Spleen (tissue), 11 donors: ENCODE measurements at regions not wholly inside any gene's neighbourhood (a gene's known extent, or its start where the extent isn't known, plus 50 kb on each side); places are given as distances from the start of the nearest gene placed in this dataset.

Experiments
- DNase-seq: peaks from one replicate; pipeline ENCODE4 v3.0.0-alpha.2; 2020
- H3K27ac ChIP-seq, 8 donors: fragments of 200-600 bp; sonication (generic) in 7 of 8; 1 replicate in 4 of 8; 2 replicates in 4 of 8; pipeline versions ENCODE4 v1.5.0 to v1.8.0; 2016 to 2021; ENCODE audit warnings: inconsistent platforms in 4 of 8, mild to moderate bottlenecking in 4 of 8, moderate library complexity in 1 of 8
- H3K27me3 ChIP-seq, 7 donors: fragments of 200-600 bp; sonication (generic) in 6 of 7; replicated peaks in 1 of 7; 1 replicate in 4 of 7; 2 replicates in 3 of 7; pipeline versions ENCODE4 v1.5.0 to v1.8.0; 2016 to 2021; ENCODE audit warnings: inconsistent platforms in 3 of 7, mild to moderate bottlenecking in 1 of 7
- H3K36me3 ChIP-seq, 6 donors: fragments of 200-600 bp; sonication (generic) in 5 of 6; 1 replicate in 4 of 6; 2 replicates in 2 of 6; pipeline versions ENCODE4 v1.5.0 to v1.8.0; 2016 to 2021; ENCODE audit warnings: inconsistent platforms in 2 of 6
- H3K4me1 ChIP-seq, 6 donors: fragments of 200-600 bp; sonication (generic) in 5 of 6; 1 replicate in 3 of 6; 2 replicates in 3 of 6; pipeline versions ENCODE4 v1.5.0 to v1.8.0; 2016 to 2021; ENCODE audit warnings: inconsistent platforms in 3 of 6
- H3K4me3 ChIP-seq, 8 donors: fragments of 200-600 bp; sonication (generic) in 7 of 8; 1 replicate in 4 of 8; 2 replicates in 4 of 8; pipeline versions ENCODE4 v1.5.0 to v1.8.0; 2016 to 2021; ENCODE audit warnings: inconsistent platforms in 4 of 8, mild to moderate bottlenecking in 4 of 8, moderate library complexity in 2 of 8
- H3K9me3 ChIP-seq, 8 donors: fragments of 200-600 bp; sonication (generic) in 7 of 8; 1 replicate in 4 of 8; 2 replicates in 4 of 8; pipeline versions ENCODE4 v1.5.0 to v1.8.0; 2016 to 2021; ENCODE audit warnings: inconsistent platforms in 4 of 8
- CTCF ChIP-seq, 11 experiments: fragments of 200-600 bp in 7 of 11; fragments of 450-650 bp in 4 of 11; sonication (generic) in 4 of 11; IDR thresholded peaks in 8 of 11; conservative IDR thresholded peaks in 3 of 11; 1 replicate in 7 of 11; 2 replicates in 4 of 11; pipeline versions ENCODE4 v1.4.0 to v1.8.0; 2016 to 2021; ENCODE audit warnings: antibody characterized with exemption in 11 of 11, inconsistent platforms in 4 of 11, mild to moderate bottlenecking in 1 of 11
- POLR2A ChIP-seq, 3 donors: fragments of 450-650 bp; IDR thresholded peaks; one replicate each; pipeline ENCODE4 v1.5.1; 2017; ENCODE audit warnings: antibody characterized with exemption in 3 of 3, mild to moderate bottlenecking in 1 of 3
- POLR2AphosphoS5 ChIP-seq, 3 donors: sonication (generic); formaldehyde crosslinking; IDR thresholded peaks; one replicate each; pipeline ENCODE4 v1.5.1; 2017; ENCODE audit warnings: antibody characterized with exemption in 3 of 3
- WGBS, 5 donors: extraction: QIAGEN DNeasy Blood & Tissue Kit in 3 of 5; methylation state at CpG; one replicate each; pipeline versions ENCODE4 v1.1.5 to v1.1.7; 2013 to 2018; 5-methylcytosine and 5-hydroxymethylcytosine counted together
- intact Hi-C: fragments of 100-400 bp; cut with DNase I; formaldehyde crosslinking; loops from one replicate; pipeline ENCODE4 v1.15.0; 2023; ENCODE audit warnings: low total_unique reads
- donor health status: healthy with polysubstance abuse.
- donor health status: DM: no; HTN: no; CAD: no; lungs with moderate emphysema.
- donor health status: DM: no; HTN: no; CAD: no.
- donor health status: Bipolar disorder and iron deficiency.
- donor health status: healthy.
- donor health status: DM: no; HTN: no; CAD: no.
- donor health status: DM: yes; HTN: yes; CAD: no.

- Histone ChIP-seq H3K36me3 (no peaks in the 10 kb centered on the region), H3K9me3 (peaks cover 0 to 4% (median 0%) of the 10 kb centered on the region in 8 donors), H3K4me1 (peaks cover 0 to 6% (median 0%) of the 10 kb centered on the region in 6 donors), H3K27ac (no peak overlapping the region), H3K4me3 (no peak overlapping the region), H3K27me3 (no peaks in the 10 kb centered on the region)
- TF ChIP-seq CTCF (IDR thresholded peaks at IDR 0.05 in 8 of 11, conservative IDR thresholded peaks at IDR 0.05 in 3 of 11) (no peak), POLR2AphosphoS5 (IDR thresholded peaks at IDR 0.05) (no peak), POLR2A (IDR thresholded peaks at IDR 0.05) (no peak)
- intact Hi-C loops, result no loop called here
- DNase-seq, result peak; percentile 30
- 79 to 97% (median 93%) methylated on average over 3 to 5 of the region's 5 CpGs for WGBS, 5 donors
Observed at GRCh38 chr3:14332392-14332791, 70.0 kb upstream of the SLC6A6 start.

GRCh38 chr3:14333215-14333614, 69.2 kb upstream of the SLC6A6 start:
- TF ChIP-seq CTCF (IDR thresholded peaks at IDR 0.05 in 8 of 11, conservative IDR thresholded peaks at IDR 0.05 in 3 of 11) (no peak), POLR2A (IDR thresholded peaks at IDR 0.05) (no peak), POLR2AphosphoS5 (IDR thresholded peaks at IDR 0.05) (no peak)
- no peak overlapping the region for H3K4me3 ChIP-seq
- H3K9me3 ChIP-seq, result peaks cover 0 to 4% (median 0%) of the 10 kb centered on the region in 8 donors
- intact Hi-C loops, result no loop called here
- 55 to 75% (median 59%) methylated on average over 1 of the region's 1 CpG for WGBS, 5 donors
- no peak overlapping the region for H3K27ac ChIP-seq
- H3K36me3 ChIP-seq, result no peaks in the 10 kb centered on the region
- H3K27me3 ChIP-seq, result no peaks in the 10 kb centered on the region
- no peak for DNase-seq
- peaks cover 0 to 6% (median 0%) of the 10 kb centered on the region in 6 donors for H3K4me1 ChIP-seq

GRCh38 chr3:14333621-14334020, 68.8 kb upstream of the SLC6A6 start:
- 83 to 88% (median 85%) methylated on average over 5 to 8 of the region's 8 CpGs for WGBS, 5 donors
- intact Hi-C loops, result no loop called here
- no peak for DNase-seq

GRCh38 chr3:14334136-14334535, 68.3 kb upstream of the SLC6A6 start:
- Histone ChIP-seq H3K27ac (no peak overlapping the region), H3K9me3 (no peaks in the 10 kb centered on the region), H3K27me3 (no peaks in the 10 kb centered on the region), H3K4me3 (no peak overlapping the region), H3K4me1 (peaks cover 0 to 6% (median 0%) of the 10 kb centered on the region in 6 donors), H3K36me3 (no peaks in the 10 kb centered on the region)
- intact Hi-C loops, result no loop called here
- no peak for TF ChIP-seq POLR2AphosphoS5 (IDR thresholded peaks at IDR 0.05)
- no peak for TF ChIP-seq CTCF (IDR thresholded peaks at IDR 0.05 in 8 of 11, conservative IDR thresholded peaks at IDR 0.05 in 3 of 11)
- TF ChIP-seq POLR2A (IDR thresholded peaks at IDR 0.05), result no peak
- WGBS, 5 donors, result 80 to 95% (median 88%) methylated on average over 4 of the region's 4 CpGs
- peak; percentile 41 for DNase-seq

More at GRCh38 chr3:14333621-14334020, 68.8 kb upstream of the SLC6A6 start:
- Histone ChIP-seq H3K27me3 (no peaks in the 10 kb centered on the region), H3K4me3 (no peak overlapping the region), H3K36me3 (no peaks in the 10 kb centered on the region), H3K4me1 (peaks cover 0 to 6% (median 0%) of the 10 kb centered on the region in 6 donors), H3K27ac (no peak overlapping the region), H3K9me3 (peaks cover 0 to under 1% (median 0%) of the 10 kb centered on the region in 8 donors)
- TF ChIP-seq CTCF (IDR thresholded peaks at IDR 0.05 in 8 of 11, conservative IDR thresholded peaks at IDR 0.05 in 3 of 11) (no peak), POLR2AphosphoS5 (IDR thresholded peaks at IDR 0.05) (no peak), POLR2A (IDR thresholded peaks at IDR 0.05) (no peak)
